Right lung (tissue), 2 donors: ENCODE measurements at regions not wholly inside any gene's neighbourhood (a gene's known extent, or its start where the extent isn't known, plus 50 kb on each side); places are given as distances from the start of the nearest gene placed in this dataset.

Experiments used
- DNase-seq, 2 donors: peaks; one replicate each; pipeline ENCODE4 v3.0.0-alpha.2; 2013

DNA sequence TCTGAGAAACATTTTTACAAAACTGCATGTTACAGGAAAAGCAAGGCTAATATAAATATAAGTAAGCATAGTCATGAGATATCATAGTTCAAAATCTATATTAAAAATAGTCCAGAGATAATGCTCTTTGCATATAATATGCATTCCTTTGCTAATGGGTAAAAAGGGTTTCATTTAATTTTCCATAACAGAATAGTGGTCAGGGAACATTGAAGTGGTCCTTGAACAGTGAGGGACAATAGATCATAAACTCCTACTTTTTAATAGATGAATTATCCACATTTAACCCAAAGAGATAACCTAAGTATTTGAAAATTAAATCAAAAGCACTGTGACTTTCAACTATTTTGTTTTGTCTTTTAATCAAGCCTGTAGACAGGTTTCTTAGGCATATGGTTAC lies 243.1 kb upstream of the ADGRB3 start:
- DNase-seq = no peak

DNA sequence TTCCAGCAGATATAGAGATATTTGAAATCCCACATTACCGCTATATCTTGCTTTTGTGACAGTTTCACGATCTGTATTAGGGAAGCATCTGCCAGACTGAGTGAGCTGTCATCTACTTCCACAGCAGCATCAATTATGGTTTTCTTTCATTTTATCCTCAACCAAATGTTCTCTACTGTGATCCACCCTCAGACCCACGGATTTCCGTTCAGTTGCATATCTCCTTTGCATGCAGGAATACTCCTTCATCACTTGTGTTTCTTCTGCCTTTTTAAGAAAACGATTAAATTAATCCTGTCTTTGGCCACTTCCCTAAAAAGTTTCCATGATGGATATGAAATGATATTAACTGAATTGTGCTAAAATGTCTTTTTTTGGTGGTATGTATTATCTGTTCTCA lies 262.1 kb upstream of the ADGRB3 start:
- DNase-seq = no peak

GRCh38 chr6:68368845-68369244 lies 266.2 kb upstream of the ADGRB3 start:
- DNase-seq = no peak

GRCh38 chr6:68364271-68364805 lies 270.7 kb upstream of the ADGRB3 start:
- DNase-seq = no peak

- no peak for DNase-seq
Measured at GRCh38 chr6:68343901-68344300, 291.2 kb upstream of the ADGRB3 start.

GRCh38 chr6:68342286-68342685 lies 292.8 kb upstream of the ADGRB3 start:
- no peak for DNase-seq

- DNase-seq = no peak
Measured at GRCh38 chr6:68339488-68340131, 295.5 kb upstream of the ADGRB3 start.

GRCh38 chr6:68333442-68333841 lies 301.6 kb upstream of the ADGRB3 start:
- peak; percentile 14 to 23 for DNase-seq

GRCh38 chr6:68328156-68328555 lies 306.9 kb upstream of the ADGRB3 start:
- DNase-seq = no peak

DNA sequence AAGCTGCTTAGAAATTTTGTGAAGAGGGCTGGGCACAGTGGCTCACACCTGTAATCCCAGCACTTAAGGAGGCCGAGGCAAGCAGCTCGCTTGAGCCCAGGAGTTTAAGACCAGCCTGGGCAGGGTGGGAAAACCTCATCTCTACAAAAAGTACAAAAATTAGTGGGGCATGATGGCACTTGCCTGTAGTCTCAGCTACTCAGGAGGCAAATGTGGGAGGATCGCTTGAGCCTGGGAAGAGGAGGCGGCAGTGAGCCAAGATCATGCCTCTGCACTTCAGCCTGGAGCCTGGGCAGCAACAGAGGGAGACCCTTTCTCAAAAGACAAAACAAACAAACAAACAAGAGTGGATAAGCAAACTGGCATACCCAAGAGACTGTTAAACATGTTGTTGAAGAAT lies 308.3 kb upstream of the ADGRB3 start:
- no peak for DNase-seq

- no peak for DNase-seq
Measured at GRCh38 chr6:68317366-68317765, 317.7 kb upstream of the ADGRB3 start.

- DNase-seq = no peak
Measured at GRCh38 chr6:68313911-68314310, 321.2 kb upstream of the ADGRB3 start.

GRCh38 chr6:68307301-68307700 lies 327.8 kb upstream of the ADGRB3 start:
- DNase-seq = no peak

- DNase-seq = no peak
Measured at GRCh38 chr6:68296126-68296525, 339.0 kb upstream of the ADGRB3 start.

DNA sequence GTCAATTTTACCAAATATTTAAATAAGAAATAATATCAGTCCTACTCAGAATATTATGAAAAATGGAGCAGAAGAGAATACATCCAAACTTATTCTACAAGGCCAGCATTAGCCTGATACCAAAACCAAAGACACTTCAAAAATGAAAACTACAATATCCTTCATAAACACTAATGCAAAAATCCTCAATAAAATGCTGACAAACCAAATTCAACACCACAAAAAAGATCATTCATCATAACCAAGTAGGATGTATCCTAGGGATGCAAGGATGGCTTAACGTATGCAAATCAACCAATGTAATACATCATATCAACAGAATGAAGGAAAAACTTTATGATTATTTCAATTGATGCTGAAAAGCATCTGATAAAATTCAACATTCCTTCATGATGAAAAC lies 352.4 kb upstream of the ADGRB3 start:
- DNase-seq = no peak

- DNase-seq = no peak
Measured at GRCh38 chr6:68279793-68280557, 355.1 kb upstream of the ADGRB3 start.

DNA sequence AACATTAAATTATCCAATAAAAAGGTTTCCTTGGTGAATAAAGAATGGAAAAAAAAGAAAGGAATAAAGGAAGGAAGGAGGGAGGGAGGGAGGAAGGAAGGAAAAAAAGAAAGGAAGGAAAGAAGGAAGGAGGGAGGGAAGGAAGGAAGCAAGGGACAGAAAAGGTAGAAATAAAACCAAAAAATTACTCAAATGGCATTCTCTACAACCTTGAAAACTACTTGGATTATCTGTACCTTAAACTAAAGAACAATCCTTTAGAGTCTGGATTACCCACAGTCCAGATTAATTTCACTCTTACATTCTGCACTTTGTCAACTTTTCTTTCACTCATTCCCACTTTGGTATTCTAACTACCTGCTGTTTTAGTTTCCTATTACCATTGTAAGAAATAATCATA lies 361.8 kb upstream of the ADGRB3 start:
- DNase-seq = no peak

GRCh38 chr6:68256391-68256790 lies 378.7 kb upstream of the ADGRB3 start:
- DNase-seq = no peak

GRCh38 chr6:68252632-68253031 lies 382.4 kb upstream of the ADGRB3 start:
- no peak for DNase-seq

DNA sequence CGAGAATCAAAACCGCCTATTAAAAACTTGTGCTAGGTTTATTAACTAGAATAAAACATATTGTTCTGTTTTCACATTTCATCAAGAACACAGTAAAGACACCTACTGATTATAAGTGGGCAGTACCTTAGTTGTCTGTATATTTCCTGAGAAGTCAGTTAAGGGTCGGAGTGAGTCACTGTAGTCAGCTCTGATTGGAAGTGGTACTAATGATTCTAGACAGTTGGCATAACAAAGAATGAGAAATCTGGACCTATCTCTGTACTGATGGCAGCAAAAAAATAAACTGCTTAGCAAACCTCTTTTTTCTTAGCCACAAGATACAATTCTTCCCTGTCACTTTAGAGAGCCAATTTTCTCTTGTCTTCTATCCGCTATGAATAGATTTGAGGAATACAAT lies 387.3 kb upstream of the ADGRB3 start:
- no peak for DNase-seq

- no peak for DNase-seq
Measured at GRCh38 chr6:68240726-68241125, 394.4 kb upstream of the ADGRB3 start.

- no peak for DNase-seq
Measured at GRCh38 chr6:68239034-68239433, 396.0 kb upstream of the ADGRB3 start.

DNA sequence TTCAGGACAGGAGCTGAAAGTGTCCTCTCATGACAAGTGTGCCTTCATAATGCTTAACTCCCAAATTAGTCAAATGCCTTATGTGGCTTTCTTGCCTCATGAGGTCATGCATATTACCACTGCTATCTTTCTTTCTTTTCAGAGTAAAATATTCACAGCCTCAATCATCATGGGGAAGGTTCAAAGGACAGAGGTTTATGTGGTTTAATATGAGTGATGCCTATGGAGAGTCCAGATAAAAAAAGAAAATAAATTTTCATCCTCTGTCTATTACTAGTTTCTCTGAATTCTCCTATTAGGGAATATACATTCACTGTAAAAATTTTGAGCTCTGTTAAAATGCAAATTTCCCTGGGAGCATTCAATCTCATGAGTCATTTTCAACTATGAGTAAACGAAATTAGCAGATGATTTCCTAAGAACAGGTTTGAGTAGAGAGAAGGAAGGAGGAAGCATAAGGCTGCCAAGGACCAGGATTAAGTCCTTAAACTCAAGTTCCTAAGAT lies 396.9 kb upstream of the ADGRB3 start:
- no peak for DNase-seq
